K562 (cell line): ENCODE measurements at regions not wholly inside any gene's neighbourhood (a gene's known extent, or its start where the extent isn't known, plus 50 kb on each side); places are given as distances from the start of the nearest gene placed in this dataset.

Experiments
- EZH2 ChIP-seq: IDR thresholded peaks from 2 replicates; pipeline ENCODE4 v1.6.1; 2012; ENCODE audit warnings: low read depth, mild to moderate bottlenecking, inconsistent platforms, low read length, borderline replicate concordance
- HDAC2 ChIP-seq: fragments of 450-650 bp; IDR thresholded peaks from 2 replicates; pipeline ENCODE4 v1.6.1; 2016; ENCODE audit warnings: mild to moderate bottlenecking
- HNRNPL ChIP-seq: fragments of 200-400 bp; formaldehyde crosslinking; IDR thresholded peaks from 2 replicates; pipeline ENCODE4 v1.6.1; 2017; ENCODE audit warnings: low read depth, mild to moderate bottlenecking, low read length
- KDM5B ChIP-seq: fragments of 200-600 bp; sonication (generic); IDR thresholded peaks from 2 replicates; pipeline ENCODE4 v1.6.1; 2012; ENCODE audit warnings: low read depth, mild to moderate bottlenecking, moderate library complexity, low read length, control low read depth, inconsistent platforms; ENCODE audit not compliant: insufficient replicate concordance
- POLR2AphosphoS5 ChIP-seq: IDR thresholded peaks from 2 replicates; pipeline ENCODE4 v1.6.1; 2011; ENCODE audit warnings: mild to moderate bottlenecking, low read depth, low read length, moderate library complexity; ENCODE audit not compliant: control insufficient read depth, insufficient read depth
- SIN3A ChIP-seq, 2 experiments: fragments of 150-350 bp in 1 of 2; IDR thresholded peaks; 2 replicates each; pipeline ENCODE4 v1.6.1; 2011 to 2016; ENCODE audit warnings: borderline replicate concordance in 2 of 2, low read depth in 2 of 2, low read length in 2 of 2, mild to moderate bottlenecking in 2 of 2, moderate library complexity in 2 of 2; ENCODE audit not compliant: control insufficient read depth in 1 of 2
- TAF7 ChIP-seq: fragments of 450-650 bp; IDR thresholded peaks from 2 replicates; pipeline ENCODE4 v1.6.1; 2016; ENCODE audit warnings: missing genetic modification characterization, missing compliant biosample characterization
- ZBTB33 ChIP-seq: sonication (generic); formaldehyde crosslinking; IDR thresholded peaks from 2 replicates; pipeline ENCODE4 v1.8.1; 2023; ENCODE audit warnings: mild to moderate bottlenecking, missing genetic modification reagents
- ZBTB7A ChIP-seq: IDR thresholded peaks from 2 replicates; pipeline ENCODE4 v1.6.1; 2011; ENCODE audit warnings: low read depth, mild to moderate bottlenecking, low read length, moderate library complexity, borderline replicate concordance; ENCODE audit not compliant: control insufficient read depth
- ZC3H11A ChIP-seq: IDR thresholded peaks from 2 replicates; pipeline ENCODE4 v1.6.1; 2012; ENCODE audit warnings: low read depth, low read length, improper control_type of control experiment
- ZNF121 ChIP-seq: sonication (generic); formaldehyde crosslinking; conservative IDR thresholded peaks from 2 replicates; pipeline ENCODE4 v1.8.0; 2022; ENCODE audit warnings: missing genetic modification reagents

- TF ChIP-seq KDM5B (no peak), ZNF121 (CRISPR knock-in tag) (no peak), HNRNPL (no peak), ZBTB7A (no peak), ZC3H11A (no peak), HDAC2 (no peak), SIN3A (IDR thresholded peaks at IDR 0.05; ENCODE audit: borderline replicate concordance in 2 of 2, control insufficient read depth in 1 of 2, low read depth in 2 of 2, low read length in 2 of 2) (no peak), ZBTB33 (no peak), POLR2AphosphoS5 (no peak), TAF7 (no peak), EZH2 (no peak)
These were observed 1070.1 kb downstream of the BRD1 start for GRCh38 chr22:48757581-48757980.
